ENCODE measurements at regions not wholly inside any gene's neighbourhood (a gene's known extent, or its start where the extent isn't known, plus 50 kb on each side); places are given as distances from the start of the nearest gene placed in this dataset.

DNA sequence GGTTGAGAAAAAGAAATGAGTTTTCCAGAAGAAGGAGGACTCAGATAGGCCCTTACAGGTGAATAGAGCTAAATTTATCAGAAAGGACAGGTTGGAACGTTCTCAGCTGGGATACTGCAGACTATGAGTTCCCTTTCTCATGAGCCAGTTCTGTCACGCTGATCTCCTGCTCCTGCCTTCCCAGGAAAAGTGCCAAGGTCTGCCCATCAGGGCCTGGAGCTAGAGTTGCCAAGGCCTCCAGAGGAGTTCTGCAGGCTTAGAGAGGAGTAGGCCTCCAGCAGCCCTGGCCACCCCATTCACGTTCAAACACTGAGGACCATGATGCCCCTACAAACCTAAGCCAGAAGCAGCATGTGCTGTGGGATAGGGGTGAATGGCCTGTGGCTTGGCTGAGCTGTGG lies 126.8 kb upstream of the TNR start:
- H3K56ac ChIP-seq (ENCODE audit: insufficient read length, low read depth, low read length), result no peak overlapping the region

More for the DNA sequence above, 126.8 kb upstream of the TNR start:
- H3K14ac ChIP-seq (ENCODE audit: insufficient read depth, low read length), result no peak overlapping the region
- H3K4me1 ChIP-seq (ENCODE audit: insufficient read depth, low read length), result peaks cover 13% of the 10 kb centered on the region
- H2AK5ac ChIP-seq (ENCODE audit: insufficient read length, low read length), result no peak overlapping the region
- no peak overlapping the region for H3K23ac ChIP-seq (ENCODE audit: insufficient read length, low read depth, low read length)
- H3T11ph ChIP-seq (ENCODE audit: low read length), result no peak overlapping the region
- no peak for DNase-seq
- no peak overlapping the region for H3K27ac ChIP-seq (ENCODE audit: insufficient read length, low read depth, low read length)
- no peaks in the 10 kb centered on the region for H3K79me2 ChIP-seq (ENCODE audit: insufficient read depth, low read length)
- no peak overlapping the region for H3K18ac ChIP-seq (ENCODE audit: insufficient read length, low read depth, low read length)
- H3K9ac ChIP-seq (ENCODE audit: extremely low read depth, insufficient read length, low read length), result no peak overlapping the region
- Mint-ChIP-seq H3K9me3 (no peaks in the 10 kb centered on the region; a peak in 1 of 5 replicates), H3K27ac (no peak overlapping the region), H3K4me1 (peaks cover 25 to 31% of the 10 kb centered on the region in 2 experiments), H3K27me3 (ENCODE audit: low read depth) (peaks cover 20% of the 10 kb centered on the region), H3K4me3 (no peak overlapping the region), H3K36me3 (ENCODE audit: insufficient read depth in 1 of 3, low read depth in 3 of 3) (no peaks in the 10 kb centered on the region)
- no peak overlapping the region for H2BK120ac ChIP-seq (ENCODE audit: low read depth, low read length, poor library complexity, severe bottlenecking)
- H2AFZ ChIP-seq (ENCODE audit: low read length), result no peak overlapping the region
- H4K8ac ChIP-seq (replicated peaks; ENCODE audit: insufficient read length, low read depth, low read length), result no peak overlapping the region
- H3K79me1 ChIP-seq (ENCODE audit: insufficient read depth, low read depth, low read length, poor library complexity, severe bottlenecking), result no peaks in the 10 kb centered on the region
- H3K27me3 ChIP-seq (ENCODE audit: insufficient read depth, low read length), result no peaks in the 10 kb centered on the region
- no peak overlapping the region for H2BK5ac ChIP-seq (ENCODE audit: insufficient read length, low read length)
- H4K91ac ChIP-seq (ENCODE audit: insufficient read length, low read depth, low read length), result no peak overlapping the region
- no peak overlapping the region for H2BK15ac ChIP-seq (ENCODE audit: low read depth, low read length)
- H2BK20ac ChIP-seq (ENCODE audit: low read depth, low read length, poor library complexity, severe bottlenecking), result no peak overlapping the region
- H4K5ac ChIP-seq (ENCODE audit: insufficient read length, low read depth, low read length), result no peak overlapping the region
- H4K20me1 ChIP-seq (ENCODE audit: control insufficient read depth, insufficient read depth, insufficient read length), result no peaks in the 10 kb centered on the region
- no peaks in the 10 kb centered on the region for H3K23me2 ChIP-seq (ENCODE audit: insufficient read length, low read depth, low read length, poor library complexity, severe bottlenecking)
- no peak overlapping the region for H3K4me2 ChIP-seq (ENCODE audit: insufficient read depth, insufficient read length, low read length)
- no peak overlapping the region for H3K4ac ChIP-seq (ENCODE audit: low read depth, low read length)
- H2BK12ac ChIP-seq (ENCODE audit: insufficient read length, low read depth, low read length), result no peak overlapping the region
- H3K9me3 ChIP-seq (ENCODE audit: control insufficient read depth, low read depth, low read length), result no peaks in the 10 kb centered on the region
- no CpG with 5 or more reads among the region's 3 CpGs for WGBS (ENCODE audit: extremely low coverage, insufficient read length, low lambda C conversion rate)
- TF ChIP-seq, protein P1, sequence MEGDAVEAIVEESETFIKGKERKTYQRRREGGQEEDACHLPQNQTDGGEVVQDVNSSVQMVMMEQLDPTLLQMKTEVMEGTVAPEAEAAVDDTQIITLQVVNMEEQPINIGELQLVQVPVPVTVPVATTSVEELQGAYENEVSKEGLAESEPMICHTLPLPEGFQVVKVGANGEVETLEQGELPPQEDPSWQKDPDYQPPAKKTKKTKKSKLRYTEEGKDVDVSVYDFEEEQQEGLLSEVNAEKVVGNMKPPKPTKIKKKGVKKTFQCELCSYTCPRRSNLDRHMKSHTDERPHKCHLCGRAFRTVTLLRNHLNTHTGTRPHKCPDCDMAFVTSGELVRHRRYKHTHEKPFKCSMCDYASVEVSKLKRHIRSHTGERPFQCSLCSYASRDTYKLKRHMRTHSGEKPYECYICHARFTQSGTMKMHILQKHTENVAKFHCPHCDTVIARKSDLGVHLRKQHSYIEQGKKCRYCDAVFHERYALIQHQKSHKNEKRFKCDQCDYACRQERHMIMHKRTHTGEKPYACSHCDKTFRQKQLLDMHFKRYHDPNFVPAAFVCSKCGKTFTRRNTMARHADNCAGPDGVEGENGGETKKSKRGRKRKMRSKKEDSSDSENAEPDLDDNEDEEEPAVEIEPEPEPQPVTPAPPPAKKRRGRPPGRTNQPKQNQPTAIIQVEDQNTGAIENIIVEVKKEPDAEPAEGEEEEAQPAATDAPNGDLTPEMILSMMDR (conservative IDR thresholded peaks at IDR 0.05), result no peak

Data from H9 (cell line).